HG02938 (cell line): ENCODE measurements at regions not wholly inside any gene's neighbourhood (a gene's known extent, or its start where the extent isn't known, plus 50 kb on each side); places are given as distances from the start of the nearest gene placed in this dataset.

ENCODE experiments used
- ATAC-seq: cut with Tn5 transposase; IDR thresholded peaks from one replicate; pipeline ENCODE4 v1.9.1; 2021; ENCODE audit warnings: mild to moderate bottlenecking, moderate library complexity; ENCODE audit not compliant: unreplicated experiment

DNA sequence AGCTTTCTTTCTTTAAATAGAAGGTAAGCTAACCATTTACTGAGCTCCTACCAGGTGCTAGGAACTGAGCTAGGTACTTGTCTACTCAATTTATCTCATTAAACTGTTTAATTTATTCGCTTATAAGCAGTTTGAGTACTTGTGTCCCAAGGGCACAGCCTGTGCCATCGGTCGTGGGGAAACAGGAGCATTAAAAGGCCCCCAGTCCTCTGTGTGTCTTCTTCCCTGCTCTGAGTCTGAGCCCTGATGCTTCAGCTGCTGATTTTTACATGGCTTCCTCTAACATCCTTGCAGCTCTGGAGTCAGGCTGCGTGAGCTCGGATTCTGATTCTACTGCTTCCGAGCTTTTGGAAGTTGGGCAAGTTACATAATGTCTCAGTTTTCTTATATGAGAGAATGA lies 239.5 kb downstream of the EDEM1 start:
- no peak for ATAC-seq

DNA sequence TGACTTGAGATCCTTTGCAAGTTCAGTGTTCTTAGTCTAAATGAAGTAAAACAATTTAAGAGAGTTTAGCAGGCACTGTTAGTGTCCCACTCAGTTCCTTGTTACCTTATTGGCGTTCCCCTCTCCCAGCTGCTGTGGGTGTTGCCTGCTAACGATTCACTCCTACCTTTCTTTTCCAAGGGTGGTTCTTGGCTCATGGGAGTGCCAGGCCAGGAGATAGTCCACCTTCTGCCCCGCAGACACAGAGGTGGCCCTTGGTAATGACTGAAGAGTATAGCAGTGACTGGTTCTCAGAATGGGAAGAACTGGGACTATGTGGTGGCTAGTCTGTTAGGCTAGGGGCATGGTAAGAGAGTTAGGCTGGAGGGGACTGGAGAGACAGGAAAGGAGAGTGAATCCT lies 240.4 kb downstream of the EDEM1 start:
- ATAC-seq, result no peak

DNA sequence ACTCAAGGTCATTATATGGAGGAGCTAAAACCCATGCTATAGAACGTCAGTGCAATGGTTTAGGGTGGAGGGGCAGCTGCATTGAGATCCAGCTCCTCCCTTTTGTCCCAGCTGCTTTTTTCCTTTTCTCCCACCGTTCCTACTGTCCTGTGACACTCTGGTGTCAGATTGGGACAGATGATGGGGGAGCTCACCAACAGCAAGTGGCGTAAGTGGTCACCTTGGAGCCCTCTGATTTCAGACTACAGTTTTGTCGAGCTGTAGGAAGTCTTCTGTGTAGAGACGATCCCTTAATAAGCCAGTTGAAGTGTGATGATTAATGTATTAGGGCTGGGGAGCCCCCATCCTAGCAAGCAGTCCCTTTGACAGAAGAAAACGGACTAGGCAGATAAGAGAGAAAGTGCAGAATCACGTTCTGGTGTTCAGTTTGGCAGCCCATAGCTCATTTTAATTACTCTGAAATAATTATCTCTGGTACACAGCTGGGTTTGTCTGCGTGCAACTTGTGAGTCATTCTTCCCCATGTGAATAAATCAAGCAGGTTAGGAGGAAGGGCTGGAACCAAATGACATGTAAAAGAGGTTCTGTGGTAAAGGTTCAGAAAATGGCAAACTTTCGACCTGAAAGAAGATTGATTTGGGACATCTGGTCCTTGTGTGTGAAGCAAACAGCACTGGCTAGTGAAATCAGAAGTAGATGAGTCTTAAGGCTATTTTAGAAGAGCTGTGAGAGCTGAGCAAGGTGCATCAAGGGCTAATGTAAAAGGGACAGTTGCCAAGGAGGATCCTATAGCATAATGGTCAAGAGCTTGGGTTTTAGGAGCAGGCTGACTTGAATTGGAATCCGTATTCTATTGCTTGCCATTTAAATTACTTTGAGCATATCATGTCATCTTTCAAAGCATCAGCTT lies 241.4 kb downstream of the EDEM1 start:
- ATAC-seq, result peak; percentile 83

DNA sequence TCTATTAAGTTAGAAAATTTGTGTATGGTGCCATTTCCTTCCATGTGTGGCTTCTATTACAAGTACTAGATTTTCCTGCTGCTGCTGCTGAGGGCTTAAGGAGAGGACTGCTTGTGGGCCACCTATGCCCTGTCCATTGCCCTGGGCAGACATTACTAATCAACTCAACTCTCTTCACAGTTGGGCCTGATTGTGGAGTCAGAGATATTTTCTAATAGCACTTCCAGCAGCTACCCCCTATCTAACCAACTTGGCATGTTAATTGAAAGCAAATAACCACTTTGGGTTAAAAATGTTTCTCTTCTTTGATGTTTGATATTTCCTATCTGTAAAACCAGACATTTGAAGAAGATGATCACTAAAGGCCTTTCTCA lies 242.0 kb downstream of the EDEM1 start:
- no peak for ATAC-seq

DNA sequence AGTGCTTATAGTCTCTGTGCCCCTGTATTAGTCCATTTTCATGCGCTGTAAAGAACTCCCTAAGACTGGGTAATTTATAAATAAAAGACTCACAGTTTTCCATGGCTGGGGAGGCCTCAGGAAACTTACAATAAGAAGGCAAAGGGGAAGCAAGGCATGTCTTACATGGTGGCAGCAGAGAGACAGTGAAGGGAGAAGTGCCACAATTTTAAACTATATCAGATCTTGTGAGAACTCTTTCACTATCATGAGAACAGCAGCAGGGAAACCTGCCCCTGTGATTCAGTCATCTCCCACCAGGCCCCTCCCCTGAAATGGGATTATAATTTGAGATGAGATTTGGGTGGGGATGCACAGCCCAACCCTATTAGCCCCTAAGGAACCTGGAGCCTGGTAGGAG lies 243.2 kb downstream of the EDEM1 start:
- ATAC-seq, result no peak

DNA sequence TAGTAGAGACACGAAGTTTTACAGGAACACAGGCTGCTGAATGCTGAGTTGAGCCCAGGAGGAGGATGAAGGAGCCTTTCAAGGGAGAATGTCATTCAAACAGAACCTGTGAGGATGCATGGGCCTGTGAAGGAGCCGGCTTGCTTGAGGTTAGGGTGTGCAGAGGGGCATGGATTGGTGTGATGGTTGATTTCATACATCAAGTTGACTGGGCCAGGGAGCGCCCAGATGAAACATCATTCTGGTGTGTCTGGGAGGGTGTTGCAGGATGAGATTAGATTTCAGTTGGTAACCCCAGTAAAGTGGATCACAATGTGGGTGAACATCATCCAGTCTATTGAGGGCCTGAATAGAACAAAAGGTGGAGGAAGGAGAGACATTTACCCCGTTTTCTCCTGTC lies 243.6 kb downstream of the EDEM1 start:
- ATAC-seq, result no peak

DNA sequence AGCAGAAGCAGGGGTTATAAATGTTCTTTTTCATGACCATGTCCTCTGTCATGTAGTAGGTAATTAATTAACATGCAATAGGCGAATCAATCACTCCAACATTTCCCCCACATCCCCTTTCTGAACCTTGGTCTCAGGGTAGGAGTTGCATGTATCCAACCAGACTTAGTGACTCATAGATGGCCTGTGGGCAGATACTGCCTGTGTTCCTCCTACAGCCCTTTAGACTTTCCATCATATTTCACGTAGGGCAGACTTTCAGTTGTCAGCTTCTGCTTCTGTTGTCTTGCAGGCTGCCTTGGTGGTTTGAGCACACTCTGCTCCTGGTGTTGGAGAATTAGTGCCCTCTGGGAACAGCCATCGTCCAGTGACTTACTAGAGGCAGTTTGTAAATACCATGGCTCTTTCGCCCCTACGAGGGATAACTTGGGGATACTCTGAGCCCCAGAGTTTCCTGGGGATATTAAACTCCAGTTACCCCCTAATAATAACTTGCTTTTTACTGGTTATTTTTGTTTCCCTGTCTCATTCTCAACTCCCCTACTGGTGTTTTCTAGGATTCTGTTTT lies 244.4 kb downstream of the EDEM1 start:
- ATAC-seq, result no peak

DNA sequence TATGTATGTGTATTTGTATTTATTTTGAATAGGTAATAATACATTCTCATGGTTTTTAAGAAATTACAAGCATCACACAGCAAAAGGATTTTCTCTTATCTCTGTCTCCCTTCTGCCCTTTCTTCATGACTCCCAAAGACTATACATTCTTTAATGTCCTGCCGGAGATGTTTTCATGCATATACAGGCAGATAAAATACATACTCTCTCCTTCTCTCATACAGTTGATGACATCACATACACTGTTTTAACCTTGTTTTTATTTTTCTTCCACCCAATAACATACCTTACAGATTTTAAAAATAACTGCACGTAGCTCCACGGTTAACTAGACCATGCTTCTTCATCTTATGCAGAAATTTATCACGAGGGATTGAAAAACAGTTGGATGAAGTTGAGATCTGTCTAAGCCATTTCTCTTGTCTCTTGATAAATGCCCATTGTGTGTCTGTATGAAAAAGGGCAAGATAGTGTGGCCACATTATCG lies 249.8 kb downstream of the EDEM1 start:
- no peak for ATAC-seq

DNA sequence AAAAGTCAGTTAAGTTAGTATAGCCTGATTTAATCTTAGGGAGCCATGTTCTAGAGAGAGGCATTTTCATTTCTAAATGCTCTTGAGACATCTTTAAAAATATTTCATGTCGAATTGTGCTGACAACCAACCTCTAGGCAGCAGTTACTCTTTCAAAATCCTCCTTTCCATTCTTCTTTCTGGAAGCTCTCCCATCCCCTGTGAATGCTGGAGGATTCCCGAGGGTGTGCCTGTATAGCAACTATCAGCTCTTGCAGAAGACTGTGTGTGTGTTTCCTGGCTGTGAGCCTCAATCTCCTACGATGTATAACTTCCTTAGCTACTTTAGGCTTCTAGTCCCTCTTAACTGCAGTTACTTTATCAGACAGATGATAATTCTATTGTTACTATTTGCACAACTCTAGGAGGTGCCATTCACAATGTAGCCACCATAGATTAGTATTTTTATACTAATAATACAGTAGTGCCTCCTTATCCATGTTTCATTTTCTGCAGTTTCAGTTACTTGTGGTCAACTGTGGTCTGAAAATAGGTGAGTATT lies 250.3 kb downstream of the EDEM1 start:
- no peak for ATAC-seq

DNA sequence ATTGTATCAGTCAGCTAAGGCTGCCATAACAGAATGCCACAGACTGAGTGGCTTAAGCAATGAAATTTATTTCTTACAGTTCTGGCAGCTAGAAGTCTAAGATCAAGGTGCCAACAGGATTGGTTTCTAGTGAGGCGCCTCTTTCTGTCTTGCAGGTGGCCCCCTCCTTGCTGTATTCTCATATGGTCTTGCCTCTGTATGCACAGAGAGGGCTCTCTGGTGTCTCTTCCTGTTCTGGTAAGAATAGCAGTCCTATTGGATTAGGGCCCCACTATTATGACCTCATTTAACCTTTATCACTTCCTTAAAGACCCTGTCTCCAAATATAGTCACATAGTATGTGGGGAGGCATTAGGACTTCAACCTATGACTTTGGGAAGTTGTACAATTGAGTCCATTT lies 253.9 kb downstream of the EDEM1 start:
- ATAC-seq, result no peak

DNA sequence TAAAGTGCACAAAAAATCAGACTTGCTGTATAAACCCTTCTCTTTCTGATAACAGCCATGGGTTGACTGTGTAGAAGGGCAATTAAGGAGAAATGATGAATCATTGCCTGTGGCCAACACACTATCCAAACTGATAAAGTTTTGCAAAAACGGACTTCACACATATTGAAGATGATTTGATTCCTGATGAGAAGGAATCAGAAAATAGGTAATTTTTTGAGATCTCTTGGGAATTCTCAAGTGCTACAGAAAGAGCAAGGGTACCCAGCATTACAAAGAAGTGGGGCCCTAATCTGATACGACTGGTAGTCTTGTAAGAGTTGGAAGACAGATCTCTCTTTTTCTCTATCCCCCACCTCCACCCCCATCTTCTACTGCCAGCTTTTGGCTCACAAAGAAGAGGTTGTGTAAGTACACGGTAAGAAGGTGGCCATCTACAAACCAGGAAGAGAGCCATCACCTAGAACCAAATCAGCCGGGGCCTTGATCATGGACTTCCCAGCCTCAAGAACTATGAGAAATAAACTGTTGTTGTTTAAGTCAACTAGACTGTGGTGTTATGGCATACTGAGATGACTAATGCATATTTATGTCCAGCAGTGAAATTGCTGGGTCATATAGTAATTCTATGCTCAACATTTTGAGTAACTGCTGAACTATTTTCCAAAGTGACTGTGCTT lies 254.7 kb downstream of the EDEM1 start:
- no peak for ATAC-seq

DNA sequence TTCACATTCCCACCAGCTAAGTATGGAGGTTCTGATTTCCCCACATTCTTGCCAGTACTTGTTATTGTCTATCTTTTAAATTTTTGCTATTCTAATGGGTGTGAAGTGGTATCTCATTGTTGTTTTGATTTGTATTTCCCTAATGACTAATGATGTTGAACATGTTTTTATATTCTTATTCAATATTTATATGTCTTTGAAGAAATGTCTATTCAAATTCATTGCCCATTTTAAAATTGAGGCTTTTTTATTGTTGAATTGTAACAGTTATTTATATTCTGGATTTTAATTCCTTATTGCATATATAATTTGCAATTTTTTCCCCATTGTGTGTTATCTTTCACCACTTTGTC lies 255.3 kb downstream of the EDEM1 start:
- no peak for ATAC-seq

DNA sequence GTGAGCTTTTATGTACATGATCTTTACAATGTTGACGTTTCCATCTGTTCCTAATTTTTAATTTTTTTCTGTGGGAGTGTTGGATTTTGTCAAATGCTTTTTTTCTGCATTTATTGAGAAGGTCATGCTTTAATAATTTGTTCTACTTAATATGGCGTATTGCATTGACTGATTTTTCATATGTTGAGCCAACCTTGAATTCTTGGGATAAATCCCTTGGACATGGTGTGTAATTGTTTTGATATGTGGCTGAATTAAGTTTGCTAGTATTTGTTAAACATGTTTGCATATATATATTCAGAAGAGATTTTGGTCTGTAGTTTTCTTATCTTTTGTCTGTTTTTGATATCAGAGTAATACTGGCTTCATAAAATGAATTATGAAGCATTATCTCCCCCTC lies 256.7 kb downstream of the EDEM1 start:
- no peak for ATAC-seq

DNA sequence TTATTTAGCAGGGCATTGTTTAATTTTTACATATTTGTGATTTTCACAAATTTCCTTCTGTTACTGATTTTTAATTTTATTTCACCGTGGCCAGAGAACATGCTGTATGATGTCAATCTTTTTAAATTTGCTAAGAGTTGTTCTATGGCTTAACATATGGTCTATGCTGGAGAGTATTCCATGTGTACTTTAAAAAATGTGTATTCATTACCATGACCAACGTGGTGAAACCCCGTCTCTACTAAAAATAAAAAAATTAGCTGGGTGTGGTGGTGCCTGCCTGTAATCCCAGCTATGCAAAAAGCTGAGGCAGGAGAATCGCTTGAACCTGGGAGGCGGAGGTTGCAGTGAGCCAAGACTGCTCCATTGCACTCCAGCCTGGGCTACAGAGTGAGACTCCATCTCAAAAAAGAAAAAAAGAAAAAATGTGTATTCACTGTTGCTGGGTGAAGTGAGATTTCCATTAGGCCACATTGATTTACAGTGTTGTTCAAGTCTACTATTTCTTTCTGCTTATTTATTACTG lies 258.2 kb downstream of the EDEM1 start:
- ATAC-seq, result no peak

DNA sequence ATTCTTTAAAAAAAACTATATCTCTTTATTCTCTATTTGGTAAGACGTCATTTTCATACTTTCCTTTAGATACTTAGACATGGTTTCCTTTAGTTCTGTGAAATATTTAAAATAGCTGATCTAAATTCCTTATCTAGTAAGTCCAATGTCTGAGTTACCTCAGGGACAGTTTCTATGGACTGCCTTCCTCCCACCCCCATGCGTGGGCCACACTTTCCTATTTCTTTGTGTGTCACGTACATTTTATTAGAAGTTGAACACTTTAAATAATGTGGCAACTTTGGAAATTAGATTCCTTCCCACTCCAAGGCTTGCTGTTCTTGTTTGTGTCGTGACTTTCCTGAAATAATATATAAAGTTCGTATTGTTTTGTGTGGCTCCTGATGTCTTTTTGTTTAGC lies 260.7 kb downstream of the EDEM1 start:
- no peak for ATAC-seq

DNA sequence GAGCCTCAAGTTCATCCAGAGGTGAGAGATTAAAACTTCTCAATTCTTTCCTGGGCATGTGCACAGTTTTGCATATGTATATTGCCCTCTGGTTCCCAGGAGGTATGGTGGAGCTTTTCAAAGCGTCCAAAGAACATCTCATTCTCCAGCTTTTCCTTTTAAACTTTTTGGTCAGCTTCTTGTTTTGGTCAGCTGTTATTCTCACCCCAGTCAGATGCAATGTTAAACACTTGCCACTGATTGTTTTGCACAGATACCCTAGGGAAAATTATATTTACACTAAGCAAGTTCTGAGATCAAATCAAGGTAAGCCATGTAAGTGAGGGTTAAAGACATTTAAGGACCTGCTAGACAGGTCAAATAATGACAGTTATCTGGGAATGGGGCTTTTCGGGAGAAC lies 261.3 kb downstream of the EDEM1 start:
- ATAC-seq, result no peak

DNA sequence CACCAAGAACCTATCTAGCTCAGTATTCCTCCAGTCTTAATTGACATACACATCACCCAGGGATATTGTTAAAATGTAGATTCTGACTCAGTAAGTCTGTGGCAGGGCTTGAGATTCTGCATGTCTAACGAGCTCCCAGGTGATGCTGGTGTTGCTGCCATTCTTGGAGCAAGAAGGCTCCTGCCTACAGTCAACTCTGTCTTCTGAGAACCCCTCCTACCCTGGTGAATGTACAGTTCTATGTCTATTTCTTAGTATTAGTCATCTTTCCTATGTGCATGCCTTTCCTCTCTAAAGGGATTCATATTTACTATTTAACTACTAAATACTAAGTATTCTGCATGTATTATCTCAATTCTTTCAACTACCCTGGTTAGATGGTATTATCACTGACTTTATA lies 268.7 kb downstream of the EDEM1 start:
- peak; percentile 83 for ATAC-seq

DNA sequence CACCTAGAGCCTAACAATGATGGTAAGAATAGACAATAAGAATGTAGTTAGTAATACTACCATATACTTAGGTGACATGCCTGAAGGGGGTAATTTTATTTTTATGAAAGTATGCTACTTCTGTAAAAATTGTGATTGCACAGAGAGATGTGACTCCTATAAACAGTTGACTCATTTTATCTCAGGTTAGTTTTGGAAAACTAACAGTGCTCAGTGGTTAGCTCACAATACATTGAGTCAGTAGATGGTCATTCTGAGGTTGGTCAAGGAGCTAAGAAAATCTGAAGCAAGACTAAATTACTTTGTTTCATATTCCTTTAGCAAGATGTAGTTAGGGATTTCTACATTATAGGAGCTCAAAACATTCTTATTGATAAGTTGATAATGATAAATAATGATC lies 271.0 kb downstream of the EDEM1 start:
- ATAC-seq, result no peak

DNA sequence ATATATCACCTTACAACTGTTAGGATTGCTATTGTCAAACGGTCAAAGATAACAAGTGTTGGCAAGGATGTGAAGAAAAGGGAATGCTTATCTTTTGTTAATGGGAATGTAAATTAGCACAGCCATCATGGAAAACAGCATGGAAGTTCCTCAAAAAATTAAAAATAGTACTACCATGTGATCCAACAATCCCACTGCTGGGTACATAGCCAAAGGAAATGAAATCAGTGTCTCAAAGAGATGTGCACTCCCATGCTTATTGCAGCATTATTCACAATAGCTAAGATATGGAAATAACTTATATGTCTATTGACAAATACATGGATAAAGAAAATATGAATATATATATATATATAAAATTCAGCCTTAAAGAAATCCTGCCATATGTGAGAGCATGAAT lies 274.6 kb downstream of the EDEM1 start:
- no peak for ATAC-seq

DNA sequence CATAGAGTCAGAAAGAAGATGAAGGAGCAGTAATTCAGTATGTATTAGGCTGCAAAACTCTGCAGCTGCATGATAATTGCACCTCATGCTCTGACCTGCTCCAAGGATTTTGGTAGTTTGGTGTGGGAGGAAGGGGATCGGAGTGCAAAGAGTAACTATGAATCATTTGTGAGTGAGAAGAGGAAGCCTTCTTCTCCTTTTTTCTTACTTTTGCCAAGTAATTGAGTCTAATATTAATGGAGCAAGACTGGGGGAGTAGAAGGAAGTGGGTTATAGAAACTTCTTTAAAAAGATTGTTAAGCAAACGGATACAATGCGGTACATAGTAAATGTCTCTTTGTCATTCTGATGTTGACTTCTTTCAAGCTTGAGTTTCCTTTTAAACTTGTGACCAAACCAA lies 276.5 kb downstream of the EDEM1 start:
- no peak for ATAC-seq

DNA sequence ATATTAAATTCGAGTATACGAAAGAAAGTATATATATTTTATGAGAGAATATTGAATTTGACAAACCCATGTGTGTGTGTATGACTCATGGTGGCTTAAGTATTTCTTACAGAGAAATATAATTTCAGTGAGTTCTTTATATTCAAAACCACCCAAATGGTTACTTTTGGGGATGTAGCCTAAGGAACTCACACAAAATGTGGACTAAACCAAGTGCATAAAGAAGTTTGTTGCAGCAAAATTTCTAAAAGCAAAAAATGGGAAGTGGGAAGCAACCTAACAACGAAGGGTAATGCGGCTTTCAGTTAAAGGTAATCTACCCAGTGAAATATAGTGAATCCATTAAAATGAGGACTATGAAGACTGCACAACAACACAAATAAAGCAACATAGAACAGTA lies 277.1 kb downstream of the EDEM1 start:
- ATAC-seq, result no peak

DNA sequence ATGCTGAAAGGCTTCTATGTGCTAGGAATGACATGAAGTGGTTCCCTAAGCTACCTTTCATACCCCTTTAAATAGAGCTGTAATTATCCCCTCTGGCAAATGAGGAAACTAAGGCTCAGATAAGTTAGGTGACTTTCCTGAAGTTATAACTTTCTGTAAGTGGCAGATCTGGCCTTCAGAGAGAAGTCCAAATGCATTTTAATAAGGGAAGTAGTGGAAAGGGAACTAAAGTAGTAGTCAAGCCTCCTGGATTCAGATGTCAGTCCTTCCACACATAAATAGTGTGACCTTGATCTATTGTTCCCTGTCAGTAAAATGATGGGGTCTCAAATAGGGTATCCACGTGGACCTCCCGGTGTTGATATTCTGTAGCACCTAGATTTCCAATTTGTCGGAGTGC lies 277.7 kb downstream of the EDEM1 start:
- ATAC-seq, result no peak
